SK-N-SH (cell line): ENCODE measurements at regions not wholly inside any gene's neighbourhood (a gene's known extent, or its start where the extent isn't known, plus 50 kb on each side); places are given as distances from the start of the nearest gene placed in this dataset.

Experiments used
- CTCF ChIA-PET: fragments of 300-600, 350-600 bp; formaldehyde crosslinking; extraction: SDS; loops from one replicate; lab custom pipeline; 2021; lab: Yijun Ruan, JAX
- POLR2A ChIA-PET: fragments of 350-600 bp; sonication (Branson Sonifier 250); formaldehyde crosslinking; extraction: SDS; loops from one replicate; lab custom pipeline; 2020; ENCODE audit warnings: antibody characterized with exemption, inconsistent platforms; lab: Yijun Ruan, JAX
- DNase-seq: peaks from one replicate; pipeline ENCODE4 v3.0.0; 2012
- H2AFZ ChIP-seq: fragments of 200-600 bp; sonication (generic); 2 replicates; pipeline ENCODE4 v1.8.1; 2016; ENCODE audit warnings: antibody characterized with exemption, mild to moderate bottlenecking, low read depth
- H3F3A ChIP-seq: fragments of 200-600 bp; sonication (generic); replicated peaks from 2 replicates; pipeline ENCODE3; 2016; ENCODE audit warnings: antibody characterized with exemption, mild to moderate bottlenecking; ENCODE audit not compliant: insufficient read depth
- H3K27ac ChIP-seq, 2 experiments: fragments of 200-500 bp in 1 of 2; fragments of 200-600 bp in 1 of 2; sonication (Bioruptor generic) in 1 of 2; sonication (generic), shearing (Covaris generic) in 1 of 2; 2 replicates each; pipeline versions ENCODE4 v1.5.1 to v1.6.1; 2014 to 2016; ENCODE audit warnings: low read depth in 2 of 2, inconsistent platforms in 1 of 2, low read length in 1 of 2, mild to moderate bottlenecking in 1 of 2, mixed read lengths in 1 of 2
- H3K27me3 ChIP-seq: fragments of 200-600 bp; sonication (generic), shearing (Covaris generic); 2 replicates; pipeline ENCODE4 v1.6.1; 2016; ENCODE audit warnings: mixed run types; ENCODE audit not compliant: insufficient read depth
- H3K36me3 ChIP-seq, 2 experiments: fragments of 200-500 bp in 1 of 2; fragments of 200-600 bp in 1 of 2; sonication (Bioruptor generic) in 1 of 2; sonication (generic) in 1 of 2; replicated peaks in 1 of 2; 2 replicates each; pipeline versions ENCODE3 to v1.5.1; 2014 to 2016; ENCODE audit warnings: low read length in 1 of 2, mild to moderate bottlenecking in 1 of 2; ENCODE audit not compliant: insufficient read depth in 2 of 2, control insufficient read depth in 1 of 2
- H3K4me1 ChIP-seq, 2 experiments: fragments of 200-500 bp in 1 of 2; fragments of 200-600 bp in 1 of 2; sonication (Bioruptor generic) in 1 of 2; sonication (generic), shearing (Covaris generic) in 1 of 2; 2 replicates each; pipeline versions ENCODE4 v1.5.1 to v1.6.1; 2014 to 2016; ENCODE audit warnings: low read depth in 1 of 2, low read length in 1 of 2, mixed run types in 1 of 2; ENCODE audit not compliant: insufficient read depth in 2 of 2, control insufficient read depth in 1 of 2
- H3K4me2 ChIP-seq: fragments of 200-600 bp; sonication (generic), shearing (Covaris generic); 2 replicates; pipeline ENCODE4 v1.6.1; 2017; ENCODE audit warnings: mixed run types
- H3K4me3 ChIP-seq, 2 experiments: fragments of 200-500 bp in 1 of 2; fragments of 200-600 bp in 1 of 2; sonication (Bioruptor generic) in 1 of 2; sonication (generic), shearing (Covaris generic) in 1 of 2; 2 replicates each; pipeline versions ENCODE4 v1.5.1 to v1.8.1; 2014 to 2016; ENCODE audit warnings: low read depth in 2 of 2, inconsistent platforms in 1 of 2, low read length in 1 of 2, mild to moderate bottlenecking in 1 of 2, mixed read lengths in 1 of 2, moderate library complexity in 1 of 2
- H3K79me2 ChIP-seq: fragments of 200-600 bp; sonication (generic); 2 replicates; pipeline ENCODE4 v1.8.1; 2017; ENCODE audit warnings: mild to moderate bottlenecking; ENCODE audit not compliant: insufficient read depth
- H3K9ac ChIP-seq: fragments of 200-600 bp; sonication (generic); 2 replicates; pipeline ENCODE4 v1.6.1; 2017; ENCODE audit warnings: mixed run types
- H3K9me2 ChIP-seq: fragments of 200-600 bp; sonication (generic); 2 replicates; pipeline ENCODE4 v1.6.1; 2017; ENCODE audit warnings: mixed run types
- H3K9me3 ChIP-seq: fragments of 200-600 bp; sonication (generic); 2 replicates; pipeline ENCODE4 v1.6.1; 2017; ENCODE audit warnings: mixed run types, mild to moderate bottlenecking, moderate library complexity
- H4K20me1 ChIP-seq: fragments of 200-600 bp; sonication (generic); 2 replicates; pipeline ENCODE4 v1.6.1; 2017; ENCODE audit warnings: mild to moderate bottlenecking, mixed run types; ENCODE audit not compliant: insufficient read depth
- CHD2 ChIP-seq: fragments of 150-350 bp; IDR thresholded peaks from 2 replicates; pipeline ENCODE4 v1.6.1; 2018; ENCODE audit warnings: low read length; ENCODE audit not compliant: partially characterized antibody
- CTCF ChIP-seq: fragments of 200-600 bp; sonication (generic); IDR thresholded peaks from 2 replicates; pipeline ENCODE4 v1.6.1; 2017; ENCODE audit warnings: antibody characterized with exemption, mild to moderate bottlenecking, moderate library complexity
- ELF1 ChIP-seq: IDR thresholded peaks from 2 replicates; pipeline ENCODE4 v1.4.0; 2012
- EP300 ChIP-seq, 2 experiments: IDR thresholded peaks; 2 replicates each; pipeline versions ENCODE4 v1.4.0 to v1.6.1; 2012; ENCODE audit warnings: borderline replicate concordance in 1 of 2, low read depth in 1 of 2, low read length in 1 of 2
- FOSL2 ChIP-seq: IDR thresholded peaks from 2 replicates; pipeline ENCODE4 v1.4.0; 2012; ENCODE audit warnings: low read depth, mild to moderate bottlenecking, moderate library complexity, borderline replicate concordance
- FOXJ3 ChIP-seq: sonication (generic); formaldehyde crosslinking; IDR thresholded peaks from 2 replicates; pipeline ENCODE4 v1.5.1; 2020; ENCODE audit warnings: mild to moderate bottlenecking, missing genetic modification reagents
- FOXM1 ChIP-seq: IDR thresholded peaks from 2 replicates; pipeline ENCODE4 v1.4.0; 2012; ENCODE audit warnings: low read depth, mild to moderate bottlenecking
- GABPA ChIP-seq: IDR thresholded peaks from 2 replicates; pipeline ENCODE4 v1.4.0; 2012; ENCODE audit warnings: low read depth, mild to moderate bottlenecking
- JUND ChIP-seq: IDR thresholded peaks from 2 replicates; pipeline ENCODE4 v1.4.0; 2012
- MEF2A ChIP-seq: IDR thresholded peaks from 2 replicates; pipeline ENCODE4 v1.4.0; 2012; ENCODE audit warnings: low read depth, borderline replicate concordance
- MXI1 ChIP-seq: IDR thresholded peaks from 2 replicates; pipeline ENCODE4 v1.6.1; 2012; ENCODE audit warnings: mild to moderate bottlenecking, low read depth, low read length, improper control_type of control experiment
- NRF1 ChIP-seq: IDR thresholded peaks from 2 replicates; pipeline ENCODE4 v1.6.1; 2012; ENCODE audit warnings: low read depth, mild to moderate bottlenecking, low read length
- POLR2AphosphoS5 ChIP-seq: IDR thresholded peaks from 2 replicates; pipeline ENCODE4 v1.6.1; 2012; ENCODE audit warnings: low read depth, low read length
- RAD21 ChIP-seq: IDR thresholded peaks from 2 replicates; pipeline ENCODE4 v1.6.1; 2012; ENCODE audit warnings: mild to moderate bottlenecking, low read length
- RFX5 ChIP-seq: IDR thresholded peaks from 2 replicates; pipeline ENCODE4 v1.6.1; 2012; ENCODE audit warnings: mild to moderate bottlenecking, improper control_type of control experiment, low read length
- RXRA ChIP-seq: IDR thresholded peaks from 2 replicates; pipeline ENCODE4 v1.4.0; 2012; ENCODE audit warnings: low read depth, mild to moderate bottlenecking, borderline replicate concordance
- SMC3 ChIP-seq: IDR thresholded peaks from 2 replicates; pipeline ENCODE4 v1.6.1; 2012; ENCODE audit warnings: low read depth, low read length, improper control_type of control experiment
- TAF1 ChIP-seq: IDR thresholded peaks from 2 replicates; pipeline ENCODE4 v1.6.1; 2012; ENCODE audit warnings: low read depth, mild to moderate bottlenecking, low read length, moderate library complexity, borderline replicate concordance
- TCF12 ChIP-seq: IDR thresholded peaks from 2 replicates; pipeline ENCODE4 v1.4.0; 2012
- TEAD4 ChIP-seq: IDR thresholded peaks from 2 replicates; pipeline ENCODE4 v1.4.0; 2012; ENCODE audit warnings: mild to moderate bottlenecking, borderline replicate concordance; ENCODE audit not compliant: insufficient read depth
- USF1 ChIP-seq: IDR thresholded peaks from 2 replicates; pipeline ENCODE4 v1.4.0; 2012; ENCODE audit warnings: low read depth, borderline replicate concordance
- USF2 ChIP-seq: fragments of 150-350 bp; IDR thresholded peaks from 2 replicates; pipeline ENCODE4 v1.6.1; 2017; ENCODE audit warnings: antibody characterized with exemption, low read length, low read depth, borderline replicate concordance
- YY1 ChIP-seq: IDR thresholded peaks from 2 replicates; pipeline ENCODE4 v1.4.0; 2012; ENCODE audit warnings: low read depth, mild to moderate bottlenecking
- WGBS: methylation state at CpG from one replicate; pipeline ENCODE4 v1.1.6; 2017; ENCODE audit warnings: low lambda C conversion rate; 5-methylcytosine and 5-hydroxymethylcytosine counted together

GRCh38 chr4:110424144-110424543 lies 51.8 kb upstream of the ENPEP start:
- Histone ChIP-seq H3K27ac (no peak overlapping the region), H3K4me3 (no peak overlapping the region), H3K9ac (no peak overlapping the region), H3K27me3 (no peaks in the 10 kb centered on the region), H3K79me2 (no peaks in the 10 kb centered on the region), H2AFZ (no peak overlapping the region), H3K4me1 (no peaks in the 10 kb centered on the region), H3K9me3 (no peaks in the 10 kb centered on the region), H3K9me2 (no peaks in the 10 kb centered on the region), H3K36me3 (no peaks in the 10 kb centered on the region), H3K4me2 (no peak overlapping the region), H3F3A (no peaks in the 10 kb centered on the region), H4K20me1 (no peaks in the 10 kb centered on the region)
- POLR2A ChIA-PET = no interaction called here
- TF ChIP-seq EP300 (IDR thresholded peaks at IDR 0.05; ENCODE audit: borderline replicate concordance in 1 of 2, low read depth in 1 of 2, low read length in 1 of 2) (no peak), CHD2 (no peak), RFX5 (no peak), TCF12 (no peak), TEAD4 (no peak), RXRA (no peak), FOXJ3 (CRISPR knock-in tag) (no peak), GABPA (no peak), RAD21 (no peak), MXI1 (no peak), JUND (no peak), TAF1 (no peak), USF1 (no peak), SMC3 (no peak)
- CTCF ChIA-PET = no interaction called here
- WGBS = 13% methylated on average over 2 of the region's 2 CpGs
- no peak for DNase-seq

- no peaks in the 10 kb centered on the region for H3K9me3 ChIP-seq
- WGBS = 65% methylated on average over 13 of the region's 15 CpGs
- H3K27ac ChIP-seq = no peak overlapping the region
- no peaks in the 10 kb centered on the region for H3K4me1 ChIP-seq
- H3F3A ChIP-seq = no peaks in the 10 kb centered on the region
- H3K4me3 ChIP-seq = no peak overlapping the region
- H3K36me3 ChIP-seq = no peaks in the 10 kb centered on the region
- H2AFZ ChIP-seq = no peak overlapping the region
- H3K9me2 ChIP-seq = no peaks in the 10 kb centered on the region
- TF ChIP-seq FOSL2 (no peak), FOXJ3 (CRISPR knock-in tag) (no peak), CTCF (no peak), YY1 (no peak), RXRA (no peak), RAD21 (no peak), USF2 (no peak), SMC3 (no peak), USF1 (no peak), GABPA (no peak), FOXM1 (no peak), ELF1 (no peak), NRF1 (no peak), MEF2A (no peak), POLR2AphosphoS5 (no peak), CHD2 (no peak), TEAD4 (no peak), MXI1 (no peak)
- H4K20me1 ChIP-seq = no peaks in the 10 kb centered on the region
- CTCF ChIA-PET = no interaction called here
- no peak for DNase-seq
- H3K4me2 ChIP-seq = no peak overlapping the region
- POLR2A ChIA-PET = no interaction called here
- H3K9ac ChIP-seq = no peak overlapping the region
- no peaks in the 10 kb centered on the region for H3K27me3 ChIP-seq
- no peaks in the 10 kb centered on the region for H3K79me2 ChIP-seq
Observed at GRCh38 chr4:110418641-110419040, 57.3 kb upstream of the ENPEP start.
